ENCODE measurements at regions not wholly inside any gene's neighbourhood (a gene's known extent, or its start where the extent isn't known, plus 50 kb on each side); places are given as distances from the start of the nearest gene placed in this dataset.

DNA sequence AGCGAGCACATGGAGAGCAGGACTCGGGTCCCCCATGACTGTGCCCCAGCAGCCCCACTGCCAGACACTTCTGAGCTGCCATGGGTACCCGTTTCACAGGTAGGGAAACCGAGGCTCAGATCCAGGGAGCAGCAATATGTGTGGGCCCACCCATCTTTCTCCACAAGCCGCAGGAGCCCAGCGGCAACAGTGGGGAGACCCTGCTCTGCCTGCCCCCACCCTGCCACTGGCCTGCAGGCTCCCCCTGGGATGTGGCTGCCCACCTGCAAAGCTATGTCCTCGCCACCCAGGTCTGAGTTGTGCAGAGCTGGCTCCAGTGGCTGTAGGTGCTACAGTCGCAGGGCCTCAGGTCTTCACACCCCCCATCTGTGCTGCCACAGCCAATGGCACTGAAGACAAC lies 50.6 kb upstream of the C1QTNF9B start:
- TF ChIP-seq EZH2phosphoT487 (IDR thresholded peaks at IDR 0.05; ENCODE audit: borderline replicate concordance, low read length): no peak
- TF ChIP-seq, protein P1, sequence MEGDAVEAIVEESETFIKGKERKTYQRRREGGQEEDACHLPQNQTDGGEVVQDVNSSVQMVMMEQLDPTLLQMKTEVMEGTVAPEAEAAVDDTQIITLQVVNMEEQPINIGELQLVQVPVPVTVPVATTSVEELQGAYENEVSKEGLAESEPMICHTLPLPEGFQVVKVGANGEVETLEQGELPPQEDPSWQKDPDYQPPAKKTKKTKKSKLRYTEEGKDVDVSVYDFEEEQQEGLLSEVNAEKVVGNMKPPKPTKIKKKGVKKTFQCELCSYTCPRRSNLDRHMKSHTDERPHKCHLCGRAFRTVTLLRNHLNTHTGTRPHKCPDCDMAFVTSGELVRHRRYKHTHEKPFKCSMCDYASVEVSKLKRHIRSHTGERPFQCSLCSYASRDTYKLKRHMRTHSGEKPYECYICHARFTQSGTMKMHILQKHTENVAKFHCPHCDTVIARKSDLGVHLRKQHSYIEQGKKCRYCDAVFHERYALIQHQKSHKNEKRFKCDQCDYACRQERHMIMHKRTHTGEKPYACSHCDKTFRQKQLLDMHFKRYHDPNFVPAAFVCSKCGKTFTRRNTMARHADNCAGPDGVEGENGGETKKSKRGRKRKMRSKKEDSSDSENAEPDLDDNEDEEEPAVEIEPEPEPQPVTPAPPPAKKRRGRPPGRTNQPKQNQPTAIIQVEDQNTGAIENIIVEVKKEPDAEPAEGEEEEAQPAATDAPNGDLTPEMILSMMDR (IDR thresholded peaks at IDR 0.05; ENCODE audit: low read depth, low read length, poor library complexity, severe bottlenecking): no peak

DNA sequence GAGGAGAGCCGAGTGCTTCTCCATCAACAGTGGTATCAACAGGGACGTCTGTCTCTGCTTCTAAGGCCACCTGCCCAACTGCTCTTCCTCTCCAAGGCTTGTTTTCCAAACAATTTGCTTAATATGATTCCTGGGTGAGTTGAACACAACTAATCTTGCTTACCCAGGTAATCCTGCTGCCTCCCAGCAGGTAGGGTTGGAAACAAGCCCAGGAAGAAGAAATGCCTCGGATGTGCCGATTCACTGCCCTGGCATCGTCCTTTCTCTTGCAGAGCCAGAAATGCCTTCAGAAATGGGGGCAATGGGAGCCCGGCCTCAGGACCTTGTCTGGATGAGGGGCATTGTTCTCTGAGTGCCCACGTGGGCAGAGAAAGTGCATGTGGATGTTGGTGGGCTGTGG lies 51.9 kb upstream of the C1QTNF9B start:
- TF ChIP-seq, protein P1 (IDR thresholded peaks at IDR 0.05; ENCODE audit: low read depth, low read length, poor library complexity, severe bottlenecking): no peak
- TF ChIP-seq EZH2phosphoT487 (IDR thresholded peaks at IDR 0.05; ENCODE audit: borderline replicate concordance, low read length): no peak
- Histone ChIP-seq H3K4me1 (ENCODE audit: control insufficient read depth, low read length) (no peaks in the 10 kb centered on the region), H3K9me3 (ENCODE audit: control insufficient read depth, insufficient read depth, low read length) (no peaks in the 10 kb centered on the region), H3K27me3 (ENCODE audit: control insufficient read depth, low read length) (no peaks in the 10 kb centered on the region), H3K79me2 (ENCODE audit: control insufficient read depth, low read length) (no peaks in the 10 kb centered on the region), H3K4me3 (ENCODE audit: low read length) (no peak overlapping the region), H3K27ac (ENCODE audit: low read depth, low read length) (no peak overlapping the region), H3K36me3 (ENCODE audit: control insufficient read depth, low read length) (no peaks in the 10 kb centered on the region), H3K9me2 (replicated peaks; ENCODE audit: control insufficient read depth, low read length) (no peaks in the 10 kb centered on the region), H3K4me2 (ENCODE audit: low read length) (no peak overlapping the region), H3F3A (ENCODE audit: control insufficient read depth, insufficient read depth) (no peaks in the 10 kb centered on the region), H4K20me1 (ENCODE audit: control insufficient read depth, insufficient read depth, low read depth, low read length) (no peaks in the 10 kb centered on the region)

More for the DNA sequence above, 50.6 kb upstream of the C1QTNF9B start:
- Histone ChIP-seq H3K4me1 (ENCODE audit: control insufficient read depth, low read length) (no peaks in the 10 kb centered on the region), H3K36me3 (ENCODE audit: control insufficient read depth, low read length) (no peaks in the 10 kb centered on the region), H4K20me1 (ENCODE audit: control insufficient read depth, insufficient read depth, low read depth, low read length) (no peaks in the 10 kb centered on the region), H3K9me3 (ENCODE audit: control insufficient read depth, insufficient read depth, low read length) (no peaks in the 10 kb centered on the region), H3K4me2 (ENCODE audit: low read length) (no peak overlapping the region), H3F3A (ENCODE audit: control insufficient read depth, insufficient read depth) (no peaks in the 10 kb centered on the region), H3K79me2 (ENCODE audit: control insufficient read depth, low read length) (no peaks in the 10 kb centered on the region), H3K9me2 (replicated peaks; ENCODE audit: control insufficient read depth, low read length) (no peaks in the 10 kb centered on the region), H3K27me3 (ENCODE audit: control insufficient read depth, low read length) (no peaks in the 10 kb centered on the region), H3K27ac (ENCODE audit: low read depth, low read length) (no peak overlapping the region), H3K4me3 (ENCODE audit: low read length) (no peak overlapping the region)

DNA sequence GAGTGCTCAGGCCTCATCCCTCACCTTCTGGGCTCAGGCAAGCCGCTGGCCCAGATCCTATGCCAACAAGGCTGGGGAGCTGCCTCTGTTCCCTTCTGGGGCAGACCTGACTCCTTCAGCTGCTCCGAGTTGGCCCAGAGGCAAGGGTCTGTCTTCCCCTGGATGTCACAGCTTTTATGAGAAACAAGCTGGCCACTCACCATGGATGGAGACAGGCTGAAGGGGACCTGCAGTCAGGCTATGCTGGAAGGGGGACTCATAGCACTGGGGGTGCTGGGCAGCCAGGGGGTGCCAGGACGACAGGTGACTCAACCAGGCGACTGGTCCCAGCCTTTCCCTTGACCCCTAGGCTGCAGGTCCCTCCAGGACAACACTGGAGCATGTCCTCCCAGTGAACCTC lies 52.4 kb upstream of the C1QTNF9B start:
- no peak overlapping the region for H3K27ac ChIP-seq (ENCODE audit: low read depth, low read length)
- TF ChIP-seq, protein P1 (IDR thresholded peaks at IDR 0.05; ENCODE audit: low read depth, low read length, poor library complexity, severe bottlenecking): no peak
- TF ChIP-seq EZH2phosphoT487 (IDR thresholded peaks at IDR 0.05; ENCODE audit: borderline replicate concordance, low read length): no peak

More for the DNA sequence above, 52.4 kb upstream of the C1QTNF9B start:
- no peaks in the 10 kb centered on the region for H3K4me1 ChIP-seq (ENCODE audit: control insufficient read depth, low read length)
- H3K4me3 ChIP-seq (ENCODE audit: low read length): no peak overlapping the region
- H3K36me3 ChIP-seq (ENCODE audit: control insufficient read depth, low read length): no peaks in the 10 kb centered on the region
- no peak overlapping the region for H3K4me2 ChIP-seq (ENCODE audit: low read length)
- no peaks in the 10 kb centered on the region for H3K9me3 ChIP-seq (ENCODE audit: control insufficient read depth, insufficient read depth, low read length)
- no peaks in the 10 kb centered on the region for H3K79me2 ChIP-seq (ENCODE audit: control insufficient read depth, low read length)
- no peaks in the 10 kb centered on the region for H3K27me3 ChIP-seq (ENCODE audit: control insufficient read depth, low read length)
- H4K20me1 ChIP-seq (ENCODE audit: control insufficient read depth, insufficient read depth, low read depth, low read length): no peaks in the 10 kb centered on the region
- H3K9me2 ChIP-seq (replicated peaks; ENCODE audit: control insufficient read depth, low read length): no peaks in the 10 kb centered on the region
- no peaks in the 10 kb centered on the region for H3F3A ChIP-seq (ENCODE audit: control insufficient read depth, insufficient read depth)
